ENCODE measurements at regions not wholly inside any gene's neighbourhood (a gene's known extent, or its start where the extent isn't known, plus 50 kb on each side); places are given as distances from the start of the nearest gene placed in this dataset.
A peak's percentile ranks its signal among the peaks of the same experiment; 100 is the strongest.

DNA sequence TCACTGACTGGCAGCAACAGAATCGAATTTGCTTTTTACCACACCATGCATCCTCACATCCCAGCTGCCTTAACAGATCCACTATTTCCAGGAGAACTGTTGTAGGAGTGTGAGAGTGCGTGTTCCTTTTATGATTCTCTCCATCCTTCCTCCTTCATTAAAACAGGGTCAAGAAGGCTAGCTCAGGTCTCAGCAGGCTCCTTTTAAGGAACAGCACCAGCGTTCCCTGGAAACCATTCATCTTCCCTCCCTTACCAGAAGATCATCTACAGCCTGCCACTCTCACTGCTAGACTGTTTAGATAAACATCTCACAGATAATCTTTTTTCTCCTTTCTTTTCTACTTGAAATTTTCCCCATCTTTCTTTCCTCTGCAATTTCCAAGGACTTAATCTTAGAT, 1531.9 kb upstream of the CDH8 start:
- no peak for DNase-seq

DNA sequence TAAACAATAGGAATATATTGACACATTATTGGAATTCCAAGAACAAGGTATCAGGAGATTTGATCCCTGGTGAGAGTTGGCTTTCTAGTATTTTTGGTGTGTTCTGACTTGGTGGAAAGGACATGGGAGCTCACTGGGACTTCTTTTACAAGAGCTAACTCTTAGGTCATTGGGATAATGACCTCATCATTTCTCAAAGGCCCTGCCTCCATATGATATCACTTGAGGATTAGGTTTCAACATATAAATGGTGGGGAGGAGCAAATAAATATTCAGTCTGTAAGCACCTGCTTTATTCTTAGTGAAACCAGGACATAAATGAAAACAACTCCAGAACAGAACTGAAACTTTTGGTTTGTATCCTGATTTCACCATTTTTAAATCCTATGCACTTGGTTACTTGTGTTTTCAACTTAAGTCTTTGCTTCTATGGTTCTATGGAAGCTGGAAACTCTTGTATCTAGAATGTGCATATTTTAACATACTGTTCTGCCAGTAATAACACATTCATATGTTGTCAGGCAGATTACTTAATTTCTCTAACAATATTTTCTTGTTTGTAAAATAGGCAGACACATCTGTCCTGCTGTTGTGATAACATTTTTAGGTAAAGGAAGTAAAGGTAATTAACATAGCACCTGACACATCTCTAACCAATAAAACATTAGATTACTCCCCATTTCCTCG, 1527.7 kb upstream of the CDH8 start:
- DNase-seq = no peak

DNA sequence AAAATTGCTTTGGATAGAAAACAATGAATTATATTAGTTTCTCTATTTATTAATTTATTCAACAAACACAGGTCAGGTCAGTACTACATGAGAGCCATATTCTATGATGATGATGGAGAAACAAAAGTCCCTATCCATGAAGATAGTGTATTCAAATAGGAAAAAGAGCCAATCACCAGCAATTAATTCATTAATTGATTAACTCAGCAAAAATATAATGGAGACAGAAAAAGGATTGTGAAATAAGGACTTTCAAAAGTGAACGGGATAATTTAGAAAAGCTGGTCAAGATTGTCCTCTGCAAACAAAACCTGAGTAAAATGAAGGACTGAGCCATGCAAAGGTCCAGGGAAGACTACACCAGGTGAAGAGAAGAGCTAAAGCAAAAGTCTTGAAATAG, 1517.7 kb upstream of the CDH8 start:
- no peak for DNase-seq

DNA sequence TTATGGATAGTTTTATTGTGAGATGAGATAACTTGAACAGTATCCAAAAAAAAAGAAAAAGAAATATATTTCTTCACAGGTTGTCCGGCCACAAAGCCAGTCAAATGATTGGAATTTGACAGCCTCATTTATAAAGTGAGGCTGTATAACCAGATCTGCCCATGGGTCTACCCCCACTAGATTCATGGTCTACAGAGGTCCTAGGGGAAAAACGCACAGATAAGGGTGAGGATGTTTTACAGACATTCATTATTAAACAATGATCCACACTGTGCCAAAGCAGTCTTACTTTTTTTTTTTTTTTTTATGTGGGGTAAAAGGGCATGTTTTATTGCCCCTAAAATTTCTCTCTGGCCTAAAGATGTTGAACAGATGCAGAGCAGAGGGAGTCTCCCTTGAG, 1503.0 kb upstream of the CDH8 start:
- peak; percentile 71 for DNase-seq

DNA sequence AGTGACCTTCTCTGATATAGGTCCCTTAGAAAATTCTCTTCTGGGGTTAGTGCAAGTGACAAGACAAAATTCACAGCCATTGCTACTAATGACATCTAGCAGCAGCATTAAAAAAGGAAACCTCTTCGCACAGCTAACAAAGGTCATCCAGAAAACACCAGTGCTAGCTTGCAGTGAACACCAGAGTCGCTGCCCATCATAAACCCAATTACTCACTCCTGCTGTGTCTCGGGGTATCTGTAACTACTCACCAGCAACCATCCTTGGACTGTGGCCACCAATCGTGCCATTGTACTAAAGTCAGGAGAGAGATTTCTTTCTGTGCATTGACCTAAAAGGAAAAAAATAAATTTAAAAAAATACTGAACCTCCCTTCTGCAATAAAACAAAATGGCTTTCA, 1494.7 kb upstream of the CDH8 start:
- no peak for DNase-seq

DNA sequence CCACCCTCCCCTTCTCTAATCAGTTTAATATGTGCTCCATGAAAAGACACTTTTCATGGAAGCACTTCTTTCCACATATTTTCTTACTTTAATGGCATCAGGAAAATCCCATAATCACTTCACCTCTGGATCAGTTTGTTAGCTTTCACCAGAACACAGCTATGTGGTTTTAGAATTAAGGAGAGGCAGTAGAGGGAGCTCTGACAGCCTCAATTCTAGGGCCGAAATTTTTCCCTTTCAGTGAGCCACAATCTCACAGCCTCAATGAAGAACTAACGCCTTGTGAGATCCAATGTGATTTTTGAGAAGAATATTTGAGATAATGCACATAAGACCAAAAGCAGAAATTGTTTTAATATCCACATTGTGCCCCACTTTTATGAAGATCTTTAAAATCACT, 1494.0 kb upstream of the CDH8 start:
- DNase-seq = no peak

DNA sequence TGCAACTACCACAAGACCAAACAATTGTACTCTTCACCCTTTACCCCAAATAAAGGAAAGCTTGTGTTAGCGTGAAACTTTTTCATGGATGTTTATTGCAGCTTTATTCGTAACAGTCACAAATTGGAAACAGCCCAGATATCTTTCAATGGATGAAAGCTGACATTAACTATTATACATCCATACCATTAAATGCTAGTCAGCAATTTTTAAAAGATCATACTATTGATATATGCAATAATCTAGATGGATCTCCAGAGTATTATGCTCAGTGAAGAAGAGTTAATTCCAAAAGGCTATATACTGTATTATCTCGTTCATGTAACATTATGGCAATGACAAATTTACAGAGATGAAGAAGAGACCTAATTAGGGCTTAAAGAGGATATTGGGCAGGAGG, 1491.2 kb upstream of the CDH8 start:
- no peak for DNase-seq

DNA sequence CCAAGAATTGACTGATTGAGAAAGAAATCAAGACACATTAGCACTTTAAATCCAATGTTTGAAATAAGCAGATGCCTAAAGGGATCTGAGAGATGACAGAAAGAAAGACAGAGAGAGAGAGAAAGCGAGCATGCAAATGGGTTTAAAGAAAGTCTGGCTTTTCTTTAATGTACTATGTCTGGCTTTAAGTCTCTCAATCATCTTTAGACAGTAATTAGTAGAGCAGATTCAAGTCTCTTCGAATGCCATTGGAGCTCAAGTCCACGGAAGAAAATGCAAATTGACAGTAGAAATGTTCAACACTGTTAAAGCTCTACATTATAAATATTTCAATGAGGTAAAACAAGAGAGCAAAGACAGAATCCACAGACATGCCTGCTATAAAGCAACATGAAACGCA, 1480.2 kb upstream of the CDH8 start:
- DNase-seq = no peak

DNA sequence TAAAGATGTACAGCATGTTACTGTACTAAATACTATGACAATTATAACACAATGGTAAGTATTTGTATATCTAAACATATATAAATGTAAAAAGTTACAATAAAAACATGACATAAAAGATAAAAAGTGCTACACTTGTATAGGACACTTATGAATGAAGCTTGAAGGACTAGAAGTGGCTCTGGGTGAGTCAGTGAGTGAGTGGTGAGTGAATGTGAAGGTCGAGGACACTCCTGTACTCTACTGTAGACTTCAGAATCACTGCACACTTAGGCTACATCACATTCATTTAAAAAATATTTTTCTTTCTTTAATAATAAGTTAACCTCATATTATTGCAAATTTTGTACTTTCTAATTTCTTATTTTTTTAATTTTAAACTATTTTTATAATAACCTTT, 1476.7 kb upstream of the CDH8 start:
- DNase-seq = no peak

DNA sequence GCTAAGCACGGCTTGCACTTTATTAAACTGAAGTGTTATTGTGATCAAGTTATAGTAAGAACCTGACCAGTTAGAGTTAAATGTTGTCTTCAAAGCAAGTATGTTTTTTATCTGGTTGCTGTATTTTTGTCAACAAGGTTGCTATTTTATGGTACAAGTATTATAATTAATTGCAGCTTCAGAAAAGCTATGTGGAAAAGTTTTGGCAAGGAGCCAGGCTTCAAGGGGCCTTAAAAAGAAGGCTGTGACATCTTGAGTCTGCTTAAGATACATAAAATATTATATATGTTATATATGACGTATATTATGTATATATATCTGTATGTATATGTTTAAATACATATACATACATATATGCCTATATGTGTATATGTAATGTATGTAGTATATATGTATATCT, 1461.2 kb upstream of the CDH8 start:
- DNase-seq = no peak

DNA sequence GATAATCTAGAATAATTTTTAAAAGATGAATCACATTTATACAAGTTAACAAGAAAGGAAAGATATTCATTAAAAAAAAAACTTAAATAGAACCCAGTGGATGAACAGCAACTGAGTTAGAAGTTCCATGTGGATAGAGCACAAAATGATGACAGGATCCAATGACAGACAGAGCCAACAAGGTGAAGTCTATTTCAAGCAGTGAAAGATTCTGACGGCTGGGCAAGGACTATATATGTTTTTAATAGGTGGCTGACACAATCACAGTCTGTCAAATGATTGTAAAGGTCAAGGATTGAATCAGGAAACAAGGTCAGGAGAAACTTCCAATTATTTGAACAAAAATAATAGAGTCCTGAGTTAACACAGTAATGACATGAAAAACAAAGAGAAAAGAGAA, 1460.0 kb upstream of the CDH8 start:
- no peak for DNase-seq

DNA sequence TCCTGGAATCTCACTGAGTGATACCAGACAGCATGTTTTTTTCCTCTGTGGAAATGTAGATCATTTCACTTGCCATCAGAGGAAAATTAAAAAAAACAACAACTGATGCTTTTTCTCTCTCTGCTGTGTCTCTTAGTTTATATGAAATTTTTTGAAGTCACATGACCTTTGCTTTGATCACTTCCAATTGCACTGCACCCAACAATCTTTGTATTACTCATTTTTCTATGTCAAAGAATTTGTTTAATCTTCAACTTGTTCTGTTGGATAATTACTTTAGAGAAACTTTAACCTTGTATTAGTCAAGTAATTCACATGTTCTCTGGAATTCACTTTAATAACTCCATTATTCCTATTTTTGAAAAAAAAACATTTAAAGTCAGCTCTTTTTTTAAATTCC, 1452.7 kb upstream of the CDH8 start:
- DNase-seq = no peak

DNA sequence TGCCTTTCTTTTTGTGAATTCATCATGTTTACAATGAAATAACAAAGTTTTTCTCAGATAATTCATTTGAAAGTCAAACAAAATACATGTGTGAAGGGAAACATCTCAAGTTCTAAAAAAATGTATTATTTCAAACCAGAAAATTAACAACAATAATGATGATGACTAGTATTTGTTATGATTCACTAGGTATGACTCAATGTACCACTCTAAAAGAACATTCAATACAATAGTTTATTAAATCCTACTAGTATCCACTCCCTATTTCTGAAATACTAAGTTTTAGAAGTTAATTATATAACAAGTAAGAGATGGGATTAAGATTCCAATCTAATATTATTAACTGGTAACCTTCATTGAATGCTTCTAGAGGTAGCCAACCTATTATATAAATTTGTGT, 1444.8 kb upstream of the CDH8 start:
- no peak for DNase-seq

DNA sequence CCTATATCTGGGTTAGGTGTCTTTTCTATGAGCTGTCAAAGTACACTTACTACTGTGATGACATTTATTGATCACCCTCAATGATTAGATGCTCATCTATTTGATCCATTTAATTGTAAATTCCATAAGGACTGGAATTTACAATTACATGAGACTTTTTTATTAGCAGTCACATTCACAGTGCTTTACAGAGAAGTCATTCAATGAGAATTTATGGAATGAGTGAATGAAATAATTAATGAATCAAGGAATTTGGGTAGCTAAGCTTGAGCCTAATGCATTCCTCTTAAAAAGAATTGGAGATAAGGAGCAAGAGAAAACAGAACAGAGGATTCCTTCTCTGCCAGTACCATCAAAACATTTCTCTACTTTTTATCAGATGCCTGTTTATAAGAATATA, 1437.5 kb upstream of the CDH8 start:
- DNase-seq = peak; percentile 12

DNA sequence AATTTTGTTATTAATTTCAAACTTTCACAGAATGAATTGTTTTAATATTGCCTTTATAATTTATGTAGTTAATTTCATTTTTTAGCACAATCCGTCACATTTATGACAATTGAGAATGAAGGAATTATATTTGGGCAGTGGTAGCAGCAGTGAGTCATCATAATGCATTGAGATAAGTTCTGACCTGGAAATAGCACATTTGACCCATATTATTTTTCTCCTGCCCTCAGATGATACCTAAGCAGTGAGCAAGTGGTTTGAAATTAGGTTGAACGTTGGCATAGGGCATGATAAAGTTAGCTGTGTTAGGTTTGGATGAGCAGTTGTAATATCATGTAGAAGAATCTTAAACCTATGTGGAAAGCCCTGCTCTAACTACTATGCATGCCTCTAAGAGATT, 1431.3 kb upstream of the CDH8 start:
- peak; percentile 76 for DNase-seq

DNA sequence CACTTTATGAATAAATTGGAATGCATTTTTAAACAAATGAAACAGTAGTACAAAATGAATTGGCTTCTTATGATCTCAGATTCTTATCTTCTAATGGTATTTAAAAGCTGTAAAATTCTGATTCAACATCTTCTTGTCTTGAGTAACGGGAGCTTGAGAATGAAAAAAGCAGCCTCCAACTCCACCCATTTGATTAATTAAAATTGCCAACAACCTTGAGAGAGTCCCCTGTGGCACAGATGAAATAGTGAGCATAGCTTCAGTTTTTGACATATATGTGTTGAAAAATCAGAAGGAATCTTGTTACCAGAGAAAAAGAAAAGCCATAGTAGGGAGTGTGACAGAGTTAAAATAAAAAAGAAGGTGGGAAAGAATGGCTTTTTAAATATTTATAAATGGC, 1426.1 kb upstream of the CDH8 start:
- DNase-seq = no peak

DNA sequence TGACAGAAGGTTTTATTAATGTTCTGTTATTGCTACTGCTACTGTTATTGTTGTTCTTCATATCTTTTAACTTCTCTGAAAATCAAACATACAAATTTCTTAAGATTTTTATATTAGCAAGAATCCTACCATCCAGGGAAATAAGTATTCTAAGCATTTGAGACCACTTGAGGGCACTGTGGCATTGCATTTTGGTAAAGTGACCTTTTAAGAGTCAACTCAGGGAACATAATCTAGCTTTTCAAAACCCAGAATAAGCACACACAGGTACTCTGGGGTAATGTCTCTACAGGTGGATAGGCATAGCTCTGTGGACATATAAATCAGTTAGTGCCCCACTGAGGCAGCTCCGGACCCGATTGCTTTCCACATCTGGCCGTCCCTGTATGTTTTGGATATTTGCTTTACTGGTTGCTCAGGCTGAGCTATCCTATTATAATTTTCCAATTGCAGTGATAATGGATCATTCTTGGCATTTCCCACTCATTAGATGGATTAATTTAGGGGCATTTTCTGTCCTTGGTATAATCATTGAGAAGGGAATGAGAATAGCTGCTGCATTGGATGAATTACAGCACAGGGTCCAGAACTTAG, 1425.1 kb upstream of the CDH8 start:
- DNase-seq = no peak

DNA sequence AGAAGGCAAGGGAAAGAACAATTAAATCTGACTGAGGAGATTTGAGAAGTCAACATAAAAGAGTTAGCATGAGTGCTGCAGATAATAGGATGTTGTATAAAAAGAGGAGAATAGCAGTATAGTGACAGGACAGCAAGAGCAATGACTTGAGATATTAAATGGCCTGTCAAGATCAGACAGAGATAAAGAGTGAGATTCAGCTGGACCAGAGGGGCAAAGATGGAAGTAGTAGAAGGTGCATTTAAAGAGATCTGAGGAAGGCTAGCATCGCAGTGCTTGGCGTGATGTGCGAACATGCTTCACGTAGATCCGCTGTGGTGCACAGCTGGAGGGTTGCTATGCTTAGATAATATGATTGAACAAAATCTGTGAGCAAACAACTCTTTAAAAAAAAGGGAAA, 1422.6 kb upstream of the CDH8 start:
- DNase-seq = no peak

DNA sequence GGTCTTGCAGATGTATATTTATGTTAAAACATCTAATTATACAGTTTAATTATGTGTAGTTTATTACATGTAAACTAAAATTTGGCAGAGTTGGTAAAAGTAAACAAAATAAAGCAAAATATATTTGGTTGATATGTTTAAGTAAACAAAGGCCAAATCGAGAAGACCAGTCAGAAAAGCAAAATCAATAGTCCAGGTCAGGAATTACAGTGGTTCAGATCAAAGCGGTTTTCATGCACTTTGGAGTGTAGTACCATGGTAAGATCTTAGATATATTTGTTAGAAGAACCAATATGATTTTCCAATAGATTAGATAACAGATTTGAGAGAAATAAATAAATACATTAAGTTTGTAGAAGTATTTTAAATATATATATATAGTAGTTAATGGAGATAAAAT, 1421.6 kb upstream of the CDH8 start:
- no peak for DNase-seq

DNA sequence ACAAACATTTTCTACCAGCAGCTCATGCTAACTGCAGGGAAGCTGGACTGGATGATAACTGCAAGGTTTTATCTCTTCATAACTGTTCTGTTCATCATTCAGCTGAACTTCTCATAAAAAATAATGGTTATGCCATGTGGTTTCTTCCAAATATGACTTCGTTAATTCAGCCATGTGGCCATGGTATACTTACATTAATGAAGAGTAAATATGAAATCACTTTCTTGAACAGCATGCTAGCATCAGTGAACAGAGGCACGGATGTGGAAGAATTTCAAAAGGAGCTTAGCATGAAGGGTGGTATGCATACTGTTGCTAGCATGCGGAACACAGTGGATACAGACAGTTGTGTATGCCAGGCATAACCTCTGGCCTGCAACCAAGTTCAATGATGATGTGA, 1417.0 kb upstream of the CDH8 start:
- no peak for DNase-seq

DNA sequence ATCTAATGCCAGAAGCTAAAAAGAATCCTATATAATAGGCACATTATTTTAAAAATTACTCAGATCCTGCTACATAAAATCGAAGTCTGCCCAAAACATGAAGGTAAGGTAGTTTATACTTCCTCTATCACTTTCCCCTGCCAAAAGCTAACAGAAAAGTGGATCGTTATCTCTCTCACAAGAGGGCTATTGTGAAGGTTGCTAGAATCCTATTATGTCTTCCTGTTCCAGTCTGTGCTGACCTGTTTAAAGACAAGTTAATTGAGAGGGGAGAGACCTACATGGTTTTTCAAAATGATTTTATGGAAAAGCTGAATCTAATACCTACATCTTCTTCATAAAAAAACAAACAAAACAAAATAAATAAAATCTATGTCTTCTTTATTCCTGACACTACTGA, 1410.9 kb upstream of the CDH8 start:
- no peak for DNase-seq

DNA sequence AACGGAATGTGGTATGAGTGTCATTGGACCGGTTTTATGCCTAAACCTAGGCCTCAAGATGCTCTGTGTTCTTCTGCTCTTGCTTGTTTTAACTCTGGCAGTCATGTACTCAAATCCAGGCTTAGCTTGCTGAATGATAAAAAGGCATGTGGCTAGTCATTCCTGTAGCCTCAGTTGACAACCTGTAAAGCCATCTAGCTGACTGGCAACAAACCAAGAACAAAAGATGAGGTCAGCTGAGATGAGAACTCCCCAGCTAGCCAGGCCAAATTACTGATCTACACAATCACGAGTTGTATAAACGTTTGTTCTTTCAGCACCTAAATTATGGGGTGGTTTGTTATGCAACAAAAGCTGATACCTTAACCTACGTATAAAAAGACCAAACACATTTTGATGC, 1406.0 kb upstream of the CDH8 start:
- DNase-seq = no peak

DNA sequence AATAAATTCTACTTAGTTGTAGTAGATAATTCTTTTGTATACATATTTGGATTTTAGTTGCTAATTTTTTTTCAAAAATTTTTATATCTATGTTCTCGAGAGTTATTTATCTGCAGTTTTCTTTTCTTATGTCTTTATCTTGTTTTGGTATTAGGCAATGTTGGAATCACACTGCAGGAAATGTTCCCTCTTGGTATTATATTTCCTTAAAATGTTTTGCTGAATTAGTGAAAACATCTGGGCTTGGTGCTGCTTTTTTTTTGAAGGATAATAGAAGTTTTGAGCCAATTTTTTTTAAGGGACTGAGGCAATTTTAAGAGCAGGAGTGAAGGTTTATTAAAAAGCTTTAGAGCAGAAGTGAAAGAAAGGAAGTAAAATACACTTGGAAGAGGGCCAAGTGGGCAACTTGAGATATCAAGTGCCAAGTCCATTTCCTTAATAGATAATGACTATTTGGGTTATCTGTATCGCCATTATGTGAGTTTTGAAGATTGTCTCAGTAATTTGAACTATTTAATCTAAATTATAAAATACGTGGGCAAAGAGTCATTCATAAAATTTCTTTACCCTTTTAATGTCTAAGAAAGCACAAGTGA, 1390.1 kb upstream of the CDH8 start:
- peak; percentile 21 for DNase-seq

DNA sequence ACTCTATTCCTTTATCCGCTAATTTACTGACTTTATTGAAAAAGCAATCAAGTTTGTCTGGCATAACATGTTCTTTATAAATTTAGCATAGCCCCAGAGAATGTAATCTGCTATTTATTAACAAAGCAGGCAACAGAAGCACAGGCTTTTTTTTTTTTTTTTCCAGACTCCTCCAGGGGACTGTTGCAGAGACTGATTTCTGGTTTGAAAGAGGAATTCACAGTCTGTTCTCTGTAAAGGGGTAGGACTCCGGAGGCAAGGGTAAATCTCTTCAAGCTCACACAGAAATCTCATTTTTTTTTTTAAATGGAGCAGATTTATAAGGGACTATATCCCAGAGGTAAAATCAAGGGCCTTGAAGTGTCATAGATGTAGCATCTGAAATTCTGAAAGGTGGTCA, 1386.5 kb upstream of the CDH8 start:
- no peak for DNase-seq

DNA sequence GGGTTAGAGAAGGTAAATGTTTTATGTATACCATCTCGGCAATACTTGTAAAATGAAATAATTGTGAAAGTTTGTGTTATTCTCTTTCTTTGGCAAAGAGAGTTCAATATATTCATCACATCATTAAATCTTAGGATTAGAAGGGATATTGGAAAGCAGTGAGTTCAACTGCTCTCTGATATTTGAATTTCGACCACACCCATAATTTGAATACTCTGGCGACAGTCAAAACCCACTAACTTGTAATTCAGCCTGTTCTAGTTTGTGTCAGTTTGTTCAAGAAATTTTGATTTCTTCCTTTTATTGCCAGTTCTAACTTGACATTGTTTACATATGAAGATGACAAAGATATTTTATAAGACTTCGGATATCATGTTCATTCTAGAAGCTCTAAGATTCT, 1380.5 kb upstream of the CDH8 start:
- DNase-seq = no peak

Data from NCI-H226 (cell line).